ENCODE measurements at regions not wholly inside any gene's neighbourhood (a gene's known extent, or its start where the extent isn't known, plus 50 kb on each side); places are given as distances from the start of the nearest gene placed in this dataset.

DNA sequence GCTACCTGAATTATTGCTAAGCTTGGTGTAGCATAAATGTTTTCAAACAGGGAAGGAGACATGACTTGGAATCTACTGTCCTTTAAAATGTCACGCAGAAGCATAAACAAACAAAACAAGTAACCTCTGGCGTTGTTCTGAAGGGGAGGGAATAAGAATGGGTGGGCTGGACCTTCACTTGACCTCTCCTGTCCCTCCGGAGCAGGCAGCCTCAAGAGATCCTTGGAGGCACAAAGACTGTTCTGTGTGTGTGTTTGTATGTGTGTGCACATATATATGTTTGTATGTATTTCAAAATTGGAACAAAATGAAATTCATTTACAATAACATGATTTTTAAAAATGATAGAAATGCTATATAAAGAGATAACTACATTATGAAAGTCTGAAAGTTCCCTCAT lies 91.3 kb upstream of the DCLK2 start:
- TF ChIP-seq, protein P1, sequence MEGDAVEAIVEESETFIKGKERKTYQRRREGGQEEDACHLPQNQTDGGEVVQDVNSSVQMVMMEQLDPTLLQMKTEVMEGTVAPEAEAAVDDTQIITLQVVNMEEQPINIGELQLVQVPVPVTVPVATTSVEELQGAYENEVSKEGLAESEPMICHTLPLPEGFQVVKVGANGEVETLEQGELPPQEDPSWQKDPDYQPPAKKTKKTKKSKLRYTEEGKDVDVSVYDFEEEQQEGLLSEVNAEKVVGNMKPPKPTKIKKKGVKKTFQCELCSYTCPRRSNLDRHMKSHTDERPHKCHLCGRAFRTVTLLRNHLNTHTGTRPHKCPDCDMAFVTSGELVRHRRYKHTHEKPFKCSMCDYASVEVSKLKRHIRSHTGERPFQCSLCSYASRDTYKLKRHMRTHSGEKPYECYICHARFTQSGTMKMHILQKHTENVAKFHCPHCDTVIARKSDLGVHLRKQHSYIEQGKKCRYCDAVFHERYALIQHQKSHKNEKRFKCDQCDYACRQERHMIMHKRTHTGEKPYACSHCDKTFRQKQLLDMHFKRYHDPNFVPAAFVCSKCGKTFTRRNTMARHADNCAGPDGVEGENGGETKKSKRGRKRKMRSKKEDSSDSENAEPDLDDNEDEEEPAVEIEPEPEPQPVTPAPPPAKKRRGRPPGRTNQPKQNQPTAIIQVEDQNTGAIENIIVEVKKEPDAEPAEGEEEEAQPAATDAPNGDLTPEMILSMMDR (IDR thresholded peaks at IDR 0.05) = no peak
- no peak for TF ChIP-seq ZFX (IDR thresholded peaks at IDR 0.05; ENCODE audit: borderline replicate concordance)

Measured in 22Rv1 (cell line).